Hepatocyte (in vitro differentiated cells): ENCODE measurements at regions not wholly inside any gene's neighbourhood (a gene's known extent, or its start where the extent isn't known, plus 50 kb on each side); places are given as distances from the start of the nearest gene placed in this dataset.

ENCODE experiments used
- DNase-seq: peaks from one replicate; pipeline ENCODE4 v3.0.0-alpha.2; 2016; ENCODE audit warnings: low spot score
- H2AFZ ChIP-seq: fragments of 200-600 bp; sonication (generic); 2 replicates; pipeline ENCODE4 v1.6.0; 2016; ENCODE audit warnings: antibody characterized with exemption, mild to moderate bottlenecking
- H3K27ac ChIP-seq: fragments of 200-600 bp; sonication (generic); 2 replicates; pipeline ENCODE4 v1.5.1; 2016; ENCODE audit warnings: mild to moderate bottlenecking
- H3K27me3 ChIP-seq: fragments of 200-600 bp; sonication (generic); 2 replicates; pipeline ENCODE4 v1.6.1; 2016
- H3K36me3 ChIP-seq: fragments of 200-600 bp; sonication (generic); replicated peaks from 2 replicates; pipeline ENCODE4 v1.5.1; 2016; ENCODE audit warnings: low read depth; ENCODE audit not compliant: insufficient read depth
- H3K4me1 ChIP-seq: fragments of 200-600 bp; sonication (generic); 2 replicates; pipeline ENCODE4 v1.5.1; 2016; ENCODE audit warnings: mild to moderate bottlenecking, moderate library complexity; ENCODE audit not compliant: insufficient read depth
- H3K4me2 ChIP-seq: fragments of 200-600 bp; sonication (generic); 2 replicates; pipeline ENCODE4 v1.6.0; 2016
- H3K4me3 ChIP-seq: fragments of 200-600 bp; sonication (generic); 2 replicates; pipeline ENCODE4 v1.5.1; 2016; ENCODE audit warnings: mild to moderate bottlenecking
- H3K79me2 ChIP-seq: fragments of 200-600 bp; sonication (generic); 2 replicates; pipeline ENCODE4 v1.6.0; 2017; ENCODE audit warnings: mild to moderate bottlenecking
- H3K9me2 ChIP-seq: fragments of 200-600 bp; sonication (generic); replicated peaks from 2 replicates; pipeline ENCODE4 v1.6.0; 2017; ENCODE audit warnings: mild to moderate bottlenecking; ENCODE audit not compliant: insufficient read depth
- H3K9me3 ChIP-seq: fragments of 200-600 bp; sonication (generic); 2 replicates; pipeline ENCODE4 v1.5.1; 2016; ENCODE audit warnings: low read depth, mild to moderate bottlenecking
- H4K20me1 ChIP-seq: fragments of 200-600 bp; sonication (generic); 2 replicates; pipeline ENCODE4 v1.6.0; 2016; ENCODE audit warnings: mild to moderate bottlenecking; ENCODE audit not compliant: insufficient read depth, poor library complexity, severe bottlenecking
- CTCF ChIP-seq: fragments of 200-600 bp; sonication (generic); IDR thresholded peaks from 2 replicates; pipeline ENCODE4 v1.5.1; 2016; ENCODE audit warnings: antibody characterized with exemption, mild to moderate bottlenecking; ENCODE audit not compliant: poor library complexity
- EZH2 ChIP-seq: fragments of 200-600 bp; sonication (generic); IDR thresholded peaks from 2 replicates; pipeline ENCODE4 v1.6.1; 2016; ENCODE audit warnings: antibody characterized with exemption, mild to moderate bottlenecking, borderline replicate concordance
- EZH2phosphoT487 ChIP-seq: fragments of 200-600 bp; sonication (generic); IDR thresholded peaks from one replicate; pipeline ENCODE4 v1.6.1; 2018; ENCODE audit warnings: antibody characterized with exemption, mild to moderate bottlenecking, low read depth, moderate library complexity; ENCODE audit not compliant: unreplicated experiment, severe bottlenecking
- WGBS: methylation state at CpG from one replicate; pipeline ENCODE4 v1.1.6; 2016; ENCODE audit warnings: low lambda C conversion rate; ENCODE audit errors: missing lambda C conversion rate; 5-methylcytosine and 5-hydroxymethylcytosine counted together

GRCh38 chr7:22572937-22573336 lies 72.9 kb upstream of the STEAP1B start:
- no peak overlapping the region for H3K4me2 ChIP-seq
- H3K9me3 ChIP-seq: no peaks in the 10 kb centered on the region
- no peaks in the 10 kb centered on the region for H3K9me2 ChIP-seq
- H3K4me1 ChIP-seq: peaks cover 3% of the 10 kb centered on the region
- no peaks in the 10 kb centered on the region for H4K20me1 ChIP-seq
- no peak overlapping the region for H3K4me3 ChIP-seq
- H3K79me2 ChIP-seq: no peaks in the 10 kb centered on the region
- DNase-seq: no peak
- H3K27ac ChIP-seq: no peak overlapping the region
- TF ChIP-seq EZH2: no peak
- TF ChIP-seq EZH2phosphoT487: no peak
- no peak for TF ChIP-seq CTCF
- WGBS: 68% methylated on average over 7 of the region's 7 CpGs
- H3K36me3 ChIP-seq: no peaks in the 10 kb centered on the region
- H3K27me3 ChIP-seq: no peaks in the 10 kb centered on the region
- no peak overlapping the region for H2AFZ ChIP-seq

GRCh38 chr7:22572292-22572691 lies 72.3 kb upstream of the STEAP1B start:
- Histone ChIP-seq H3K79me2 (no peaks in the 10 kb centered on the region), H3K9me3 (no peaks in the 10 kb centered on the region), H4K20me1 (no peaks in the 10 kb centered on the region), H3K27me3 (no peaks in the 10 kb centered on the region), H3K36me3 (no peaks in the 10 kb centered on the region), H3K4me1 (no peaks in the 10 kb centered on the region), H3K4me2 (no peak overlapping the region), H3K9me2 (no peaks in the 10 kb centered on the region), H3K27ac (no peak overlapping the region), H3K4me3 (no peak overlapping the region), H2AFZ (no peak overlapping the region)
- TF ChIP-seq EZH2phosphoT487: no peak
- no peak for TF ChIP-seq CTCF
- no peak for TF ChIP-seq EZH2
- DNase-seq: no peak
- WGBS: 71% methylated on average over 8 of the region's 8 CpGs

- H3K4me2 ChIP-seq: no peak overlapping the region
- TF ChIP-seq CTCF: no peak
- no peak for TF ChIP-seq EZH2
- TF ChIP-seq EZH2phosphoT487: no peak
- H3K27ac ChIP-seq: no peak overlapping the region
- no peaks in the 10 kb centered on the region for H3K9me3 ChIP-seq
- no peaks in the 10 kb centered on the region for H4K20me1 ChIP-seq
- no peaks in the 10 kb centered on the region for H3K9me2 ChIP-seq
- H2AFZ ChIP-seq: no peak overlapping the region
- H3K36me3 ChIP-seq: no peaks in the 10 kb centered on the region
- WGBS: 93% methylated on average over 4 of the region's 4 CpGs
- DNase-seq: no peak
- no peaks in the 10 kb centered on the region for H3K27me3 ChIP-seq
- no peak overlapping the region for H3K4me3 ChIP-seq
- no peaks in the 10 kb centered on the region for H3K79me2 ChIP-seq
- no peaks in the 10 kb centered on the region for H3K4me1 ChIP-seq
Measured at GRCh38 chr7:22571766-22572165, 71.8 kb upstream of the STEAP1B start.
